ENCODE measurements at regions not wholly inside any gene's neighbourhood (a gene's known extent, or its start where the extent isn't known, plus 50 kb on each side); places are given as distances from the start of the nearest gene placed in this dataset.

DNA sequence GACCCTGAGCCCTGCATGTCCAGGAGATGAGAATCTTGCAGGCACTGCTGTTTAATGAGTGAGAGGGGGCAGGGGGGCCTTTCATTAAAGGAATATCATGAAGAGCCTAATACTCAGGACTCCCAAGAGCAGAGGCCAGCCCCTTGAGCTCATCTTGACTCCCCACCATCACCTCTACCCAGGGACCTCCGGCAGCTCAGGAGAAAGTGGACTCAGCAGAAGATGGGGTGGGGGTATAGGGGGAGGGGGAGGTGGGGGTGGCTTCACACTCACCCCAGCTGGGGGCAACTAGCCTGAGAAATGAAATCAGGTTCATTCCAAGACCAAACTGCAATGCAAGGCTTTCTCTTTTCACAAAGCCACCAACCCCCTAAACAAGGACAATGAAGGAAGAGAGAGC lies 575.6 kb upstream of the MKI67 start:
- TF ChIP-seq POLR2AphosphoS5 (IDR thresholded peaks at IDR 0.05; ENCODE audit: low read depth, low read length): no peak
- TF ChIP-seq, protein P1, sequence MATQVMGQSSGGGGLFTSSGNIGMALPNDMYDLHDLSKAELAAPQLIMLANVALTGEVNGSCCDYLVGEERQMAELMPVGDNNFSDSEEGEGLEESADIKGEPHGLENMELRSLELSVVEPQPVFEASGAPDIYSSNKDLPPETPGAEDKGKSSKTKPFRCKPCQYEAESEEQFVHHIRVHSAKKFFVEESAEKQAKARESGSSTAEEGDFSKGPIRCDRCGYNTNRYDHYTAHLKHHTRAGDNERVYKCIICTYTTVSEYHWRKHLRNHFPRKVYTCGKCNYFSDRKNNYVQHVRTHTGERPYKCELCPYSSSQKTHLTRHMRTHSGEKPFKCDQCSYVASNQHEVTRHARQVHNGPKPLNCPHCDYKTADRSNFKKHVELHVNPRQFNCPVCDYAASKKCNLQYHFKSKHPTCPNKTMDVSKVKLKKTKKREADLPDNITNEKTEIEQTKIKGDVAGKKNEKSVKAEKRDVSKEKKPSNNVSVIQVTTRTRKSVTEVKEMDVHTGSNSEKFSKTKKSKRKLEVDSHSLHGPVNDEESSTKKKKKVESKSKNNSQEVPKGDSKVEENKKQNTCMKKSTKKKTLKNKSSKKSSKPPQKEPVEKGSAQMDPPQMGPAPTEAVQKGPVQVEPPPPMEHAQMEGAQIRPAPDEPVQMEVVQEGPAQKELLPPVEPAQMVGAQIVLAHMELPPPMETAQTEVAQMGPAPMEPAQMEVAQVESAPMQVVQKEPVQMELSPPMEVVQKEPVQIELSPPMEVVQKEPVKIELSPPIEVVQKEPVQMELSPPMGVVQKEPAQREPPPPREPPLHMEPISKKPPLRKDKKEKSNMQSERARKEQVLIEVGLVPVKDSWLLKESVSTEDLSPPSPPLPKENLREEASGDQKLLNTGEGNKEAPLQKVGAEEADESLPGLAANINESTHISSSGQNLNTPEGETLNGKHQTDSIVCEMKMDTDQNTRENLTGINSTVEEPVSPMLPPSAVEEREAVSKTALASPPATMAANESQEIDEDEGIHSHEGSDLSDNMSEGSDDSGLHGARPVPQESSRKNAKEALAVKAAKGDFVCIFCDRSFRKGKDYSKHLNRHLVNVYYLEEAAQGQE (IDR thresholded peaks at IDR 0.05; ENCODE audit: insufficient read depth in 1 of 2, low read depth in 2 of 2, low read length in 2 of 2): no peak
- no peak for TF ChIP-seq SIN3A (IDR thresholded peaks at IDR 0.05; ENCODE audit: borderline replicate concordance, insufficient read depth, low read length)
- no peak for TF ChIP-seq TAF1 (IDR thresholded peaks at IDR 0.05; ENCODE audit: borderline replicate concordance, insufficient read depth, low read length)
- no peak for TF ChIP-seq FOXP2 (optimal IDR thresholded peaks at IDR 0.05; ENCODE audit: borderline replicate concordance, extremely low read depth, extremely low read length, insufficient read depth)

Measured in PFSK-1 (cell line).